ENCODE measurements at regions not wholly inside any gene's neighbourhood (a gene's known extent, or its start where the extent isn't known, plus 50 kb on each side); places are given as distances from the start of the nearest gene placed in this dataset.

DNA sequence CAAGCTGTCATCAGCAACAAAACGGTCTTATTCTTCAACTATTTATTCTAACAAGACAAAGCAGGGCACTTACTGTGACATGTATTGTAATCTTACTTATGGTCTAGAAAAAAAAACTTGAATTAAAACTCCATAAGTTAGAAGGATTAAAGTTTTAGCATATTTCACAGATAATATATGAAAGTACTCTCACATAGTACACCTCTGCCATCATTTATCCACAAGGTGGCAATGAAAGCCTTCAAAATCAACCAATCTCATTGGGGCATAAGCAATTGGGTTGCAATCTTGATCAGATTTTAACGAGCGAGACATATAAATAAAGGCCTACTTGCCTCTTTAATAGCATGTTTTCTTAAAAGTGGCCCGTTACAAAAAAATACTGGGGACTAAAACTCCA is 1382.9 kb downstream of the FAM133A start (continued):
- TF ChIP-seq, protein P1, sequence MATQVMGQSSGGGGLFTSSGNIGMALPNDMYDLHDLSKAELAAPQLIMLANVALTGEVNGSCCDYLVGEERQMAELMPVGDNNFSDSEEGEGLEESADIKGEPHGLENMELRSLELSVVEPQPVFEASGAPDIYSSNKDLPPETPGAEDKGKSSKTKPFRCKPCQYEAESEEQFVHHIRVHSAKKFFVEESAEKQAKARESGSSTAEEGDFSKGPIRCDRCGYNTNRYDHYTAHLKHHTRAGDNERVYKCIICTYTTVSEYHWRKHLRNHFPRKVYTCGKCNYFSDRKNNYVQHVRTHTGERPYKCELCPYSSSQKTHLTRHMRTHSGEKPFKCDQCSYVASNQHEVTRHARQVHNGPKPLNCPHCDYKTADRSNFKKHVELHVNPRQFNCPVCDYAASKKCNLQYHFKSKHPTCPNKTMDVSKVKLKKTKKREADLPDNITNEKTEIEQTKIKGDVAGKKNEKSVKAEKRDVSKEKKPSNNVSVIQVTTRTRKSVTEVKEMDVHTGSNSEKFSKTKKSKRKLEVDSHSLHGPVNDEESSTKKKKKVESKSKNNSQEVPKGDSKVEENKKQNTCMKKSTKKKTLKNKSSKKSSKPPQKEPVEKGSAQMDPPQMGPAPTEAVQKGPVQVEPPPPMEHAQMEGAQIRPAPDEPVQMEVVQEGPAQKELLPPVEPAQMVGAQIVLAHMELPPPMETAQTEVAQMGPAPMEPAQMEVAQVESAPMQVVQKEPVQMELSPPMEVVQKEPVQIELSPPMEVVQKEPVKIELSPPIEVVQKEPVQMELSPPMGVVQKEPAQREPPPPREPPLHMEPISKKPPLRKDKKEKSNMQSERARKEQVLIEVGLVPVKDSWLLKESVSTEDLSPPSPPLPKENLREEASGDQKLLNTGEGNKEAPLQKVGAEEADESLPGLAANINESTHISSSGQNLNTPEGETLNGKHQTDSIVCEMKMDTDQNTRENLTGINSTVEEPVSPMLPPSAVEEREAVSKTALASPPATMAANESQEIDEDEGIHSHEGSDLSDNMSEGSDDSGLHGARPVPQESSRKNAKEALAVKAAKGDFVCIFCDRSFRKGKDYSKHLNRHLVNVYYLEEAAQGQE (IDR thresholded peaks at IDR 0.05; ENCODE audit: borderline replicate concordance) = no peak
- TF ChIP-seq, protein P1 (CRISPR knock-in tag; IDR thresholded peaks at IDR 0.05; ENCODE audit: low read depth) = no peak
- TF ChIP-seq, protein P2, sequence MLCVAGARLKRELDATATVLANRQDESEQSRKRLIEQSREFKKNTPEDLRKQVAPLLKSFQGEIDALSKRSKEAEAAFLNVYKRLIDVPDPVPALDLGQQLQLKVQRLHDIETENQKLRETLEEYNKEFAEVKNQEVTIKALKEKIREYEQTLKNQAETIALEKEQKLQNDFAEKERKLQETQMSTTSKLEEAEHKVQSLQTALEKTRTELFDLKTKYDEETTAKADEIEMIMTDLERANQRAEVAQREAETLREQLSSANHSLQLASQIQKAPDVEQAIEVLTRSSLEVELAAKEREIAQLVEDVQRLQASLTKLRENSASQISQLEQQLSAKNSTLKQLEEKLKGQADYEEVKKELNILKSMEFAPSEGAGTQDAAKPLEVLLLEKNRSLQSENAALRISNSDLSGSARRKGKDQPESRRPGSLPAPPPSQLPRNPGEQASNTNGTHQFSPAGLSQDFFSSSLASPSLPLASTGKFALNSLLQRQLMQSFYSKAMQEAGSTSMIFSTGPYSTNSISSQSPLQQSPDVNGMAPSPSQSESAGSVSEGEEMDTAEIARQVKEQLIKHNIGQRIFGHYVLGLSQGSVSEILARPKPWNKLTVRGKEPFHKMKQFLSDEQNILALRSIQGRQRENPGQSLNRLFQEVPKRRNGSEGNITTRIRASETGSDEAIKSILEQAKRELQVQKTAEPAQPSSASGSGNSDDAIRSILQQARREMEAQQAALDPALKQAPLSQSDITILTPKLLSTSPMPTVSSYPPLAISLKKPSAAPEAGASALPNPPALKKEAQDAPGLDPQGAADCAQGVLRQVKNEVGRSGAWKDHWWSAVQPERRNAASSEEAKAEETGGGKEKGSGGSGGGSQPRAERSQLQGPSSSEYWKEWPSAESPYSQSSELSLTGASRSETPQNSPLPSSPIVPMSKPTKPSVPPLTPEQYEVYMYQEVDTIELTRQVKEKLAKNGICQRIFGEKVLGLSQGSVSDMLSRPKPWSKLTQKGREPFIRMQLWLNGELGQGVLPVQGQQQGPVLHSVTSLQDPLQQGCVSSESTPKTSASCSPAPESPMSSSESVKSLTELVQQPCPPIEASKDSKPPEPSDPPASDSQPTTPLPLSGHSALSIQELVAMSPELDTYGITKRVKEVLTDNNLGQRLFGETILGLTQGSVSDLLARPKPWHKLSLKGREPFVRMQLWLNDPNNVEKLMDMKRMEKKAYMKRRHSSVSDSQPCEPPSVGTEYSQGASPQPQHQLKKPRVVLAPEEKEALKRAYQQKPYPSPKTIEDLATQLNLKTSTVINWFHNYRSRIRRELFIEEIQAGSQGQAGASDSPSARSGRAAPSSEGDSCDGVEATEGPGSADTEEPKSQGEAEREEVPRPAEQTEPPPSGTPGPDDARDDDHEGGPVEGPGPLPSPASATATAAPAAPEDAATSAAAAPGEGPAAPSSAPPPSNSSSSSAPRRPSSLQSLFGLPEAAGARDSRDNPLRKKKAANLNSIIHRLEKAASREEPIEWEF (CRISPR knock-in tag; IDR thresholded peaks at IDR 0.05) = no peak
- no peak for TF ChIP-seq RNF2 (IDR thresholded peaks at IDR 0.05)
